ENCODE measurements at regions not wholly inside any gene's neighbourhood (a gene's known extent, or its start where the extent isn't known, plus 50 kb on each side); places are given as distances from the start of the nearest gene placed in this dataset.

- DNase-seq, result no peak
Observed at GRCh38 chr11:26201411-26201810, 130.5 kb upstream of the ANO3 start.

DNA sequence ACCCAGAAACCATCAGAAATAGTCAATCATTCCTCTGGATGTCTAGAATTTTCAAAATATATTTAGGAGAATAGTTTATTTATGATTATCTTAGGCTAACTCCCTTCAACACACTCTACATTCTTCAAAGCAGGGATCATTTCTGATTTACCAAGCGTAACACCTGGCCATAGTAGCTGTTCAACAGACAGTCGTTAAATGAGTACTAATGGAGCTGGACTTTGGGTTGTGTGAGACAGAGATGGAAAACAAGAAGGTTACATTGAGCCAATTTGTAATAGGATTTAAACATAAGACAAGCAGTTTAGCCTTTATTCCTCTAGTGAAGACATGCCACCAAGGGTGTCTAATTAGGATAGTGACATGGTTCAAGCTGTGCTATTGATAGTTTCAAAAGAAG is 129.2 kb upstream of the ANO3 start:
- no peak for DNase-seq

DNA sequence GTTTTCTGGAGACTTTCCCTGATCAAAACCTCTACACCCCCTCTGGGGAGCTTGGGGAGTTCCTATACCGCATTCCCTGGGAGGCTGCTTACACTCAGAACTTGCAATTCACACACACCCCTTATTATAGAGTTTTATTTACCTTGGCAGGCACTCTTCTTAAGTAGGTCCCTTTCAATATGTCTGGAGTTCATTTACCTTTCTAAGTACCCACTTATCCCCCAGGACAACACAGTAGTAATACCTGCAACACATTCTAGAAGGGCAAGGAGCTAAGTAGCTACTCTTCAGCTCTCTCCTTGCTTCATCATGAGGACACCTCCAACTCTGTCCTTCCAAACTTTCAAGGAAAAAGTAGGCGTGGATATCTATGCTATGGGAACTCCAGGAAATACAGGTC is 127.8 kb upstream of the ANO3 start:
- no peak for DNase-seq

DNA sequence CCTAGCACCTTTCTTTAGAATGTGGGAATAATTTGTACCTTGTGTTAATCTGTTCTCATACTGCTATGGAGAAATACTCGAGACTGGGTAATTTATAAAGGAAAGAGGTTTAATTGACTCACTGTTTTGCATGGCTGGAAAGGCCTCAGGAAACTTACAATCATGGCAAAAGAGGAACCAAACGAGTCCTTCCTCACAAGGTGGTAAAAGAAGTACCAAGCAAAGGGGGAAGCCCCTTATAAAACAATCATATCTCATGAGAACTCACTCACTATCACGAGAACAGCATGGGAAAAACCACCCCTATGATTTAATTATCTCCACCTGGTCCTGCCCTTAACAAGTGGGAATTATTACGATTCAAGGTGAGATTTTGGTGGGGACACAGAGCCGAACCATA is 127.1 kb upstream of the ANO3 start:
- DNase-seq, result no peak

- DNase-seq, result no peak
Observed at GRCh38 chr11:26219183-26220117, 112.5 kb upstream of the ANO3 start.

- no peak for DNase-seq
Observed at GRCh38 chr11:26225646-26226045, 106.3 kb upstream of the ANO3 start.

DNA sequence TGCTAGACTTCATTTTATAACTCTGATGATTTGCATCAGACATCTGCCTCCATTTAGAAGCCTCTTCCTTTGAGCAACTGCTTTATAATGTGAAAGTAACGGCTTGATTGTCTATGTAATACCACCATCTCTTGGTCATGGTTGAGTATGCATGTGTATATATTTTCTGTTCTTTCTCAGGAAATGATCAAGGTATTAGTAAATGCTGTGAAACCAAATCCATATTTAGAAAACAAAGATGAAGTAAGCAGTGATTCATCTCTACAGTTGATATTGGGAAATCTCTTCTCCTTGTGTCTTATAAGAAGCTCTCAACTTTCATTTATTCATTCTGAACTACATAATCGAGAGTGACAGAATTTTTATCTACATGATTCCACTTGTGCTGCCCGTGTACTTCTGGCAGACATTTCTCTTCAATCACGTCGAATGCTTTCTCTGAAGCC is 104.6 kb upstream of the ANO3 start:
- no peak for DNase-seq

GRCh38 chr11:26227883-26228502 is 103.9 kb upstream of the ANO3 start:
- DNase-seq, result no peak

DNA sequence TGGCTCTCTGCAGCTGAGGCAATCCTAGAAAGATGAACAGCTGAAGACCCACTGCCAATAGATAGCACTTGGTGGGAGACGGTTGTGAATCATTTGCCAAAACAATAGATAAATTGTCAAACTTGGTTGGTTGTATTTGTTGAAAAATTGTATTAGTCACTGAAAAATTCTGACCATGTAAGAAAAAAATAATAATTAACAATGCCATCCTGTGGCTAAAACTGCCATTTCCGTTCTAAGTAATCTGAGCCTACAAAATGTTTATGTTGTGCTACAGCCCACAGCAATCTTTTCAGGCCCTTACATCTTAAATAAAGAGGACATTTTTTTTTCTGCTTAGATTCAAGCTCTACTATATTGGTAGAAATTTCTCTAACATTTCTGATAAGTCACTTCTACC is 103.2 kb upstream of the ANO3 start:
- no peak for DNase-seq

GRCh38 chr11:26229257-26229656 is 102.7 kb upstream of the ANO3 start:
- DNase-seq, result no peak

DNA sequence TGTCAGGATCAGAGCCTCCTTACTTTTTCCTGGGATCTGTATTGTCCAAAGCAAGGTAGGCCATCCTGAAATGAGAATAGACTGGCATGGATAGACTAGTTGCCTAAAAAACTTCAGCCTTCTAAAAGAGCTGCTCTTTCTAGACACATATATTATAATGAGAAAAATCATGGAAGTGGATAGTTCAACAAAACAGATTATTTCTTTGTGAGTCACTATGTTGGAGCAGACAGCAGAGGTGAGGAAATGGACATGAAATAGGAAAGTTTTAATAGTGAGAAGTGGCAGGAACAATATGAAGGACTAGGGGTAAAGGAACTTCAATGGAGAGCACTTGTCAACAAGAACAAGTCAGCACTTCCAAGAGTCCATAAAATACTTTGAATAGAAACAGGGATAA is 101.9 kb upstream of the ANO3 start:
- DNase-seq, result no peak

DNA sequence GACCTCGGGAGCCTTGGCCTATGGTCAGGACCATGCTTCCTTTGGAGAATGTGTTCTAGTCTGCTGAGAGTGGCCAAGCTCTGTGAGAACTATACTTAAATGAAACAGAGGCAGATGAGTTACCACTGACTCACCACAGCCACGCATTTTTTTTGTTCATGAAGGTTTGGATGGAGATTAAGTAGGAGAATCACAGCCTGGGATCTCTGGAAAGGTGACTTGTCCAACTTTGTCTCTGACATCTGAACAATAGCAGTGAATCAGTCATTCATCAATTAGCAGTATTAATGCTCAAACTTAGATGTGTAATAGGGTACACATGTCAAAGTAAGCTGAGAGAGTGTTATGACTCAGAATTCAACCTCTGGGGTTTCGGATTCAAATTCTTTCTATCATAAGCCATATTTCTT is 100.7 kb upstream of the ANO3 start:
- DNase-seq, result no peak

GRCh38 chr11:26234451-26234850 is 97.5 kb upstream of the ANO3 start:
- DNase-seq, result no peak

DNA sequence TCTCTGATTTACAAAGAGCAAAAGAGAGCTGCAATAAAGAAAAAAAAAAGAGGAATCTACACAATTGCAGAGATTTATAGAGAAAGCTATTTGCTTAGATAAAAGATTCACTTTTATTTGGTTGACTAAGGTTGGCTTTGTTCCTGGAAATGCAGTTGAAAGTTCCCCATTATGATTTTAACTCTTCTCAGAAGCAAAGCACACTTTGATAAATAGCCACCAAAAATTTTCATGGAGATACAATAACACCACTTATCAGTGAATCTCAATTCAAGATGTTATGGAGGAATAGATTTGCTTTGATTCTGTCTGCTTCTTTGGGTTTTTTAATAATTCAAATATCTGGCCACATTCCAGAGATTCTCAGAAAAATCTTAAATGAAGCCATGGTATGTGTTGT is 88.5 kb upstream of the ANO3 start:
- no peak for DNase-seq

DNA sequence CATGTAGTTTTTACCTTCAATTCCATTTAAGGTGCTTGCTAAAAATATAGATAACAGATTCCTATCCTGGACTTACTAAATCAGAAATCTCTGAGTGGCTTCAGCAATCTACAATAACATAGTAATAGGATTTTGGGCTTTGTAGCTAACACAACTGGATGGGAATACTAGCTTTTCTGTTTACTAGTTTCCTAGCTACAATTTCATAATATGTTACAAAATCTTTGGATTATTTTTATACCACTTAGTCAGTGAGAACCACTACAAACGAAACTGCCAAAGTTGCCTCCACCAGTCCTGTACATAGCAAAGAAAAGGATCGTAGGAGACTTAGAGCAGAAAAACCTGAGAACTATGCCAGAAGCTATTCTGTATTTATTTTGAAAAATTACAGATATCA is 87.7 kb upstream of the ANO3 start:
- DNase-seq, result no peak

DNA sequence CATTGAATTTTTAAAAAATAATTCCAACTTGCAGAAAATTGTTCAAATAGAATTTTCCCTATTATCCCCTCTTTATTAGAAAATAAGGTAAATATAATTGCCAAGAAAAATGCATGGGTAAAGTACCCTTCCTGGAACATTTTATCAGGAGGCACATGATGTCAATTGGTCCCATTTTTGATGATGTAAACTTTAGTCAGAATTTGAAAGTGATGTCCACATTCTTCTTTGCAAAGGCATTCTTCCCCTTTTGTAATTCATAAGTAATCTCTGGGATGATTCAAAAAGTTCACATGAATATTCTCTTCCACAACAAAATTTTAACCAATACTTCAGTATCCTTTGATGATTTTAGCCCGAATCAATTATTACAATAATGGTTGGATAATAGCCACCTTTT is 86.9 kb upstream of the ANO3 start:
- DNase-seq, result no peak

DNA sequence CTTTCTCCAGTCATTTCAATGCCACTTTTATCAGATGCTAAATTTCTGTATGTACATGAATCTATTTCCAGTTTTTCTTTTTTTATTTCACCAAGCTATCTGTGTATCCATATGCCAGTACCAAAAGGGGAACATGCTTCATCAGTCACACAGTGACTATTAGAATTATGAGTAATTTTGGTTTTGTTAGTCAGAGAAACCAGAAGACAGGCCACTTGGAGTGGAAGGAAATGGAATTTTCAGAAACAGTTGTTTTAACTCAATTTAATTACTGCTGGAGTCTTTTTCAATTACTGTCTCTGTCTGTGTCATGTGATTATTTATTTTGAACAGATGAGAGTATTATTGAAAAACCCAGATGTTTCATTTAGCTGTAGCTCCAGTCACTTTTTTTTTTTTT is 84.6 kb upstream of the ANO3 start:
- DNase-seq, result no peak

DNA sequence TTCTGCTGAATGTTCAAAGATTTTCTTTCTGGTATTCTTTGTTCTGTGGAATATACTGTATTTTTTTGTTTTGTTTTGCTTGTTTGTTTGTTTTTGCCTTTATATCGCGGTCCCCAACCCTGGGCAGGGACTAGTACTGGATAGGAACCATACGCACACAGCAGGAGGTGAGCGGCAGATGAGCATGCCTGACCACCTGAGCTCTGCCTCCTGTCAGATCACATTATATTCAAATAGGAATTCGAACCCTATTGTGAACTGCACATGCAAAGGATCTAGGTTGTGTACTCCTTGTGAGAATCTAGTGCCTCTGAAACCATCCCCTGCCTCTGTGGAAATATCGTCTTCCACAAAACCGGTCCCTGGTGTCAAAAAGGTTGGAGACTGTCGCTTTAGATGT is 83.3 kb upstream of the ANO3 start:
- no peak for DNase-seq

DNA sequence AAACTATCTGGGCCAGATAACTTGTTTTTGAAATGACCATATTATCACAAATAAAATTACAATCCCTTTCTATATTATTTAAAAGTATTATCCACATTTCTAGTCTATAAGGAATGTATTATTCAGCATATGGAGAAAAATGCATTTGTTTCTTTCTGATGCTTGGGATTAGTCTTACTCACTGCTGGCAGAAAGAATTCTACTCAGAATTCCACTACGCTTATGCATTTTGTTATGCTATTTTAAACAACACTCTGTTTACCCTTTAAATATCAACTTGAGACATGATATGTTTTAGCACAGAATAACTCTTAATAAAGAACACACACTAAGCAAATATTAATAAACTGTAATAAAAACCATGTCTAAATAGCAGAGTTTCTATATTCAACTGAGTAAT is 77.6 kb upstream of the ANO3 start:
- DNase-seq, result no peak

GRCh38 chr11:26263769-26264168 is 68.2 kb upstream of the ANO3 start:
- DNase-seq, result no peak

GRCh38 chr11:26264266-26264665 is 67.7 kb upstream of the ANO3 start:
- no peak for DNase-seq

- no peak for DNase-seq
Observed at GRCh38 chr11:26268980-26269660, 62.8 kb upstream of the ANO3 start.

DNA sequence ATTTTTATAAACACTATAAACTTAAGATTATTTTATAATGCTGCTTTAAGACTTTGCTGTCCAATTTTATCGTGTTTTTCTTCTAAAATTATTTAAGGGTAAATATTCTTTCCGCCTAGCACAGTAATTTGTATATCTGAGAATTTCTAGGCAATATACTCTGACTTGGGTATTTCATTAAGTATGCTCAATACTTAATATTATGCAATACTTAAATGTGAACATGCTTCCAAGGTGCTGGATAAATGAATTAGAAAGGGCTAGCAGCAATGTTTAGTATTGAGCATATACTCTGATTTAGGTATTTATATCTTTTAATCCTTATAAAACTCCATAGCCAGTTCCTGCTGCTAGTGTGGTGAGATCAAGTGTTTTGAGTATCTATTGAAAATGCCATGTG is 60.3 kb upstream of the ANO3 start:
- no peak for DNase-seq
